GM08714 (cell line): ENCODE measurements at regions not wholly inside any gene's neighbourhood (a gene's known extent, or its start where the extent isn't known, plus 50 kb on each side); places are given as distances from the start of the nearest gene placed in this dataset.
A peak's percentile ranks its signal among the peaks of the same experiment; 100 is the strongest.

Source experiments
- H3K4me3 ChIP-seq: fragments of 200-500 bp; sonication (Bioruptor generic); 2 replicates; pipeline ENCODE4 v1.5.1; 2014; ENCODE audit warnings: mild to moderate bottlenecking, low read length, inconsistent platforms
- ZNF274 ChIP-seq: IDR thresholded peaks from 2 replicates; pipeline ENCODE4 v1.6.1; 2012; ENCODE audit warnings: mild to moderate bottlenecking, low read depth, low read length

- H3K4me3 ChIP-seq, result no peak overlapping the region
- no peak for TF ChIP-seq ZNF274
Observed at GRCh38 chr14:22513066-22513812, 75.8 kb downstream of the DAD1 start.

DNA sequence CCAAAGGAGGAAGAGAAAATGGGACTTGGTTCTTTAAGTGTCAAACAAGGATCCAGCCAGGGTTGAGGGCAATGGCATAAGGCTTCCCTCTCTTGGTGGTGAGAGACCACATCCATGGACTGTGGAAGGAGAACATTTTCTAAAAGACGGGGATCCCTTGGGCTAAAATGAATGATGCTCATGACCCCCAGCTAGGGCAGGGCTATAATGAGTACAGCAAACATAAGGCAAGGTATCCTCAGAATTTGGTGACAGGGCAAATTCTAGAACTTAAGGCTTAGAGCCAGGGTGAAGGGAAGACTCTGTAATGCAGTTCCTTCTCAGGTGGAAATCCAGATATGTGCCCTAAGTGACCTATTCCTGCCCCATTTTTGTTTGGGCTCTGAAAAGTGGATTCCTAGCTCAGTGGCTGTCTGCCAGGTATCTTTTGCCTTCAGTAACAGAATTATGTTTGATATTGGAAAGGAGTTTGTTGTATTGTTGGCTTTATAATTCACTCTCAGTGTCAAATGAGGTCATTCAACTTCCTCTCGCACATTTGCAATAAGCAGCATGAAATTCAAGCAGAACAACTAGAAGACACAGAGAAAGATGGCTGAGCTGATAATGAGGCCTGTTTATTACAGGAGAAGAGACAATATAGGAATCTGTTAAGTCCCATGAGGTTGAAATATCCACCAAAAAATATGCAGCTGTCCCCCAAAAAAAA, 76.8 kb downstream of the DAD1 start:
- no peak overlapping the region for H3K4me3 ChIP-seq

GRCh38 chr14:22510527-22511110, 78.4 kb downstream of the DAD1 start:
- H3K4me3 ChIP-seq, result peak overlapping the region; percentile 25; the same call in 1 of the 2 replicates
- TF ChIP-seq ZNF274, result no peak

More for the DNA sequence above, 76.8 kb downstream of the DAD1 start:
- no peak for TF ChIP-seq ZNF274

DNA sequence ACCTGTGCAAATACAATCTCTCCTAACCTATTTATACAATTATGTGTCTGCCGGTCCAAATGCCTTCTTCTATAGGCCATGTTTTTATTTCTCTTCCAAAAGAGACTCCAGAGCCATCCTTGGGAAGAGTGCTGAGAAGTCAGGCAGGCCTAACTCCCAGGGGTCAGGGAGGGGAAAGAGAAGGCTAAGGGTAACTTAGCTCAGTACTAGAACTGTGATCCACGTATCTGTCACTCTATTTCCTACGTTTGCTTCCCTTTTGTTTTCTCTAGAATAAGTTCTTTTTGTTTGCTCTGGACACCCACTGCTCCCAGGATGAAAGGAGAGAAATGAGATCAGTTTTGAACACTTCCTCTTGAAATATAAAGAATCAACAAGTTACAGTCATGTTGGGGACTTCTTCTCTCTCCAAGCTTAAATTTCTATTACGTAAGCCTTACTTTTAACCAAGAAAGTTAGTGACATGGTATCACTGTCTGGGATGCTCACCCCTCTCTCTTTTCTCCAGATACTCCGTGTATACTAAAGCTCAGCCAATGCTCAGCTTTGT, 79.2 kb downstream of the DAD1 start:
- no peak for TF ChIP-seq ZNF274
- H3K4me3 ChIP-seq, result peak overlapping the region; percentile 62; the same call in 1 of the 2 replicates

DNA sequence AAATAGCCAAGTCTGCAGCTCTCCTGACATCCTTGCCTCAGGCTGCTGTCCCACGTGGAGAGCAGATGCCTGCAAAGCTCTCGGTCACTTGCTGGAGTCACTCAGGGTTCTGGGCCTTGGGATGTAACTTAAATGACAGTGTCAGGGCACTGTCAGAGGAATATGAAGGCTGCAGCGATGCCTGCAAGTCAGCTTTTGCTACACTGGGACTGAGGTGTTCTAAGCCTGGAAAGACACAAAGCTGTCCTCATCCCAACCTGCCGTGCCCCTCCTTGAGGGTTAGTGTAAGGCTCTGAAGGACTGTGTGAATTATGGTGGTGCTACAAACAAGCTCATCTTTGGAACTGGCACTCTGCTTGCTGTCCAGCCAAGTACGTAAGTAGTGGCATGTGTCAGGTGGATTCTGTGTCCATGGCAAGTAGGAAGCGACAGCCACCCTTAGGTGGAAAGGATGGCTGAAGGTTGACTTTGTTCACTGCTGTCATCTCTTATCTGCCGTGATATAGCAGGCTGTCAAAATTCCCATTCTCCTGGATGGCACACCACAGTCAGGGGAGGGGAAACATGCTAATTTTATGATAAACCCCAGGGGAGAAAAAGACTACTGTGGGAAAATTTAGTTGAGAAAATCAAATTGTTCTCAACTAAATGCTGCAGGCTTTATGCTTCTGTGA, 79.9 kb downstream of the DAD1 start:
- no peak for TF ChIP-seq ZNF274
- H3K4me3 ChIP-seq, result peak overlapping the region; percentile 62; the same call in 1 of the 2 replicates

GRCh38 chr14:22508662-22509035, 80.4 kb downstream of the DAD1 start:
- peak overlapping the region; percentile 62 for H3K4me3 ChIP-seq
- TF ChIP-seq ZNF274, result no peak

DNA sequence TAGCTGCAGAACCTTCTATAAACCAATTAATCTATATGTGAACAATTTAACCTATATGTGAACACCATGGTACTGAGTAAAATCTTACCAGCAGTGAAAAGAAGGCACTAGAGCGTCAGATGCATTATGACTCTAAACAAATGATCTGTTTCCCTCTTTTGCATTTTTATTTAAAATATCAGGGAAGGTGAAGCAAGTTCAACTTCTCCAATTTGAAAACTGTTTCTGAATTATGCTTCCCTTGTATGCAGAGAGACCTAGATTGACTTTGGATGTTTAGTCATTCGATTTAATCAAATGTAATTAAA, 80.9 kb downstream of the DAD1 start:
- no peak for TF ChIP-seq ZNF274
- H3K4me3 ChIP-seq, result no peak overlapping the region; the same call in 1 of the 2 replicates

DNA sequence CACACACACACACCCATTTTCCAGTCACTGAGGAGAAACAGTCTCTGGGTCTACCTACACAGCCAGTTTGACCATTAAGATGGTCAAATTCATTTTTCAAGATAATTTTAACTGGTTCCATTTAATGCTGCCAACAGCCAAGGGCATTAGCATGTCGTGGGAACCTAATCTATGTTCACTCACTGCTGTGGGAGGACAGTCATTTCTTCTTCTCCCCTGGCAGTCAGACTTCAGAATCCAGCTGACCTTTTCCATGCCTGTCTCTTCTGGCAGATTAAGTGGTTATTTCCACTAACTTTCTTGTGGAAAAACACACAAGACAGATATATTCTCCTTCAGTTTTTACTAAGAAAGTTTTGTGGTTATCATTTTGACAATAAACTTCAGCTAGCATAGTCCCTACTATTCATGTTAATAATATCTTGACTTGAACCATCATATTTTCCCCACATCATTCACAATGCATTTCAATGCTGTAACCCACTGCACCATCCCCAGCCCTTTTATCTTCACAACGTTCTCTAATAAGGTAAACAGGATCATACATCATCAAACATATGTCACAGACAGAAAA, 82.2 kb downstream of the DAD1 start:
- H3K4me3 ChIP-seq, result no peak overlapping the region; the same call in 1 of the 2 replicates
- TF ChIP-seq ZNF274, result no peak

- TF ChIP-seq ZNF274, result no peak
- H3K4me3 ChIP-seq, result peak overlapping the region; percentile 7; the same call in 1 of the 2 replicates
Observed at GRCh38 chr14:22506378-22506710, 82.7 kb downstream of the DAD1 start.

- TF ChIP-seq ZNF274, result no peak
- H3K4me3 ChIP-seq, result peak overlapping the region; percentile 7; the same call in 1 of the 2 replicates
Observed at GRCh38 chr14:22505697-22506377, 83.2 kb downstream of the DAD1 start.

DNA sequence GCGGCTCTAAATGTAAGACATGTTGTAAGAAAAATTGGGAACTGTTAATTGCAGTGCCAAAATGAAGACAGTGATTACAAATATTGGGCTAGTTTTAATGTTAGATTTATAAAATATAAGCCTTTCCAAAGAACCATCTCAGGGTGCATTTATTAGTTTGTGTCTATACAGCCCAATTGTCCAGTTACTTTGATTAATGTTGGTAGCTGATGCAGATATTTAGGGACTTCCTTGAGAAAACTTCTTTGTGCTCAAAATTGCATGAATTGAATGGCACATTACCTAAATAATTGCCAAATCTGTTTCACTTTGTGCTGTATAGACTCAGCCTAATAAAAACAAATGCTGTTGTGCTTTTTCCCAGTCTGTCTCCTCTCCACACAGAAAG, 83.7 kb downstream of the DAD1 start:
- no peak for TF ChIP-seq ZNF274
- no peak overlapping the region for H3K4me3 ChIP-seq

DNA sequence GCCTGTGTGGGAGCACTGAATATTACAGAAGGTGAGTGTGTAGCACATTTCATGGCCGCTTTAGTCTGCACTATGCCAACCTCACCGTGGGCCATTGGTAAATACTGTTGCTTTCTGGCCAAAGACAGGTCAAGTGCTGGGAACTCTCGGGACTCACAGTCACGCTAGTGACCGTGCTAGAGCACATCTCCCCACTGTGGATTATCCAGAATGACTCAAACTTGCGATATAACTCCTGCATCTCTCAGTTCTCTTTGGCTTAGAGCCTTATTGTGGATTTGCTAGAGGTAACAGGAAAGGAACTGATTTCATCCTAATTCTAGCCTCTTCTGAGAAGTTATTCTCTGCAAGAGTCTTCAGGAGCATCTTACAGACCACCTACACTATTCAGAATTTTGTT, 86.5 kb downstream of the DAD1 start:
- no peak for TF ChIP-seq ZNF274

DNA sequence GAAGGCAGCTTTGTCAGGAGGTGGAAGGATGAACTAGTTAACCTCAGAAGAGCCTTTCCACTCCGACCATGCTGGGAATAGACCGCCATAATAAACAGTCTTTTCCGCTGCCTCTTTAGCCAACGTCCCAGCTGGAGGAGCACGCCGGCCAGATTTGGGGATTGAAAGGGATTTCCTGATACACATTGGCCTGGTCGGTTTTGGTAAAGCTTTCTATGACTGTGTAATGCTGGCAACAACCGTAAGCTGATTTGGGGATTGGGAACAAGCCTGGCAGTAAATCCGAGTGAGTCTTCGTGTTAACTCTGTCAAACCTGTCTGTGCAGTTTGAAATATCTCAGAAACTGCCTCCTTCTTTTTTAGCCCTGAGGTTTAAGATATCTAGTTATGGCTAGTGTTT, 87.0 kb downstream of the DAD1 start:
- no peak overlapping the region for H3K4me3 ChIP-seq
- no peak for TF ChIP-seq ZNF274

More for the DNA sequence above, 86.5 kb downstream of the DAD1 start:
- H3K4me3 ChIP-seq, result no peak overlapping the region
